ENCODE measurements at regions not wholly inside any gene's neighbourhood (a gene's known extent, or its start where the extent isn't known, plus 50 kb on each side); places are given as distances from the start of the nearest gene placed in this dataset.
"Not testable (repeated sequence)": the region's sequence is repeated elsewhere in the genome, so short reads cannot be mapped to it uniquely, and the experiment has no call there.

GRCh38 chr4:17020451-17020850 is 122.0 kb upstream of the LDB2 start:
- Histone ChIP-seq H3K4me1 (ENCODE audit: insufficient read depth, poor library complexity, severe bottlenecking) (no peaks in the 10 kb centered on the region), H3K36me3 (ENCODE audit: low read depth) (no peaks in the 10 kb centered on the region), H3K4me3 (ENCODE audit: severe bottlenecking) (no peak overlapping the region), H3K9me3 (ENCODE audit: severe bottlenecking) (no peaks in the 10 kb centered on the region), H3K27ac (ENCODE audit: poor library complexity, severe bottlenecking) (no peak overlapping the region), H3K27me3 (ENCODE audit: insufficient read depth, poor library complexity, severe bottlenecking) (no peaks in the 10 kb centered on the region)
- TF ChIP-seq, protein P1, sequence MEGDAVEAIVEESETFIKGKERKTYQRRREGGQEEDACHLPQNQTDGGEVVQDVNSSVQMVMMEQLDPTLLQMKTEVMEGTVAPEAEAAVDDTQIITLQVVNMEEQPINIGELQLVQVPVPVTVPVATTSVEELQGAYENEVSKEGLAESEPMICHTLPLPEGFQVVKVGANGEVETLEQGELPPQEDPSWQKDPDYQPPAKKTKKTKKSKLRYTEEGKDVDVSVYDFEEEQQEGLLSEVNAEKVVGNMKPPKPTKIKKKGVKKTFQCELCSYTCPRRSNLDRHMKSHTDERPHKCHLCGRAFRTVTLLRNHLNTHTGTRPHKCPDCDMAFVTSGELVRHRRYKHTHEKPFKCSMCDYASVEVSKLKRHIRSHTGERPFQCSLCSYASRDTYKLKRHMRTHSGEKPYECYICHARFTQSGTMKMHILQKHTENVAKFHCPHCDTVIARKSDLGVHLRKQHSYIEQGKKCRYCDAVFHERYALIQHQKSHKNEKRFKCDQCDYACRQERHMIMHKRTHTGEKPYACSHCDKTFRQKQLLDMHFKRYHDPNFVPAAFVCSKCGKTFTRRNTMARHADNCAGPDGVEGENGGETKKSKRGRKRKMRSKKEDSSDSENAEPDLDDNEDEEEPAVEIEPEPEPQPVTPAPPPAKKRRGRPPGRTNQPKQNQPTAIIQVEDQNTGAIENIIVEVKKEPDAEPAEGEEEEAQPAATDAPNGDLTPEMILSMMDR (IDR thresholded peaks at IDR 0.05; ENCODE audit: poor library complexity, severe bottlenecking), result no peak
- ATAC-seq (ENCODE audit: low read depth), result no peak
- DNase-seq (ENCODE audit: low spot score), result no peak

DNA sequence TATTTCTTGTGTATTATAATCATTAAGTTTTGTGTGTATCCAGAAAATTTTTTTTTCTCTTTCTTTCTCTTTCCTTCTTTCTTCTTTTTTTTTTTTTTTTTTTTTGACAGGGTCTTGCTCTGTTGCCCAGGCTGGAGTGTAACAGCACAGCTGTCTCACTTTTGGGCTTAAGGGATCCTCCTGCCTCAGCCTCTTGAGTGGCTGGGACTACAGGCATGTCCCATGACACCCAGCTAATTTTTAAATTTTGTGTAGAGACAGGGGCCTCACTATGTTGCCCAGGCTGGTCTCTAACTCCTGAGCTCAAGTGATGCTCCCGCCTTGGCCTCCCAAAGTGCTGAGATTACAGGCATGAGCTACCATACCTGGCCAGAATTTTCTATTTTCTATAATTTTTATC is 120.2 kb upstream of the LDB2 start:
- not testable (repeated sequence) for H3K27me3 ChIP-seq (ENCODE audit: insufficient read depth, poor library complexity, severe bottlenecking); H3K27ac ChIP-seq (ENCODE audit: poor library complexity, severe bottlenecking); DNase-seq (ENCODE audit: low spot score); H3K36me3 ChIP-seq (ENCODE audit: low read depth); ATAC-seq (ENCODE audit: low read depth); H3K4me3 ChIP-seq (ENCODE audit: severe bottlenecking); H3K9me3 ChIP-seq (ENCODE audit: severe bottlenecking); H3K4me1 ChIP-seq (ENCODE audit: insufficient read depth, poor library complexity, severe bottlenecking)

DNA sequence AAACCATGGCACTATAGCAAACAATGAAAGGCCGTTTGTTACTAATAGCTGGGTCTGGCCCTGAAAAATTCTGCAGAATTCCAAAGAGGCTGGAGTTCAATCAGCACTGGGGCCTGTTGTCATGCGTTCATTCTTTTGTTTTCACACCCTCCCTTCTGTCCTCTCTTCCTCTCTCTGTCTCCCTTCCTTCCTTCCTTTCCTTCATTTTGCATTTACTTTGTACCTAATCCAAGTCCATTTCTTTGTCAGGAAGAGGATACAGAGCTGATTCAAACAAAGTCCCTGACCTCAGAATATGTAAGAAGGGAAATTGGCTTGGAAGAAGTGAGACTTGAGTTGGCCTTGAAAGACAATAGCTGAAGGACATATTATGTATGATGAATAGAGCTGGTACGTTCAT is 119.6 kb upstream of the LDB2 start:
- H3K4me1 ChIP-seq (ENCODE audit: insufficient read depth, poor library complexity, severe bottlenecking), result no peaks in the 10 kb centered on the region
- no peaks in the 10 kb centered on the region for H3K27me3 ChIP-seq (ENCODE audit: insufficient read depth, poor library complexity, severe bottlenecking)
- H3K9me3 ChIP-seq (ENCODE audit: severe bottlenecking), result no peaks in the 10 kb centered on the region
- H3K36me3 ChIP-seq (ENCODE audit: low read depth), result no peaks in the 10 kb centered on the region
- ATAC-seq (ENCODE audit: low read depth) (no peak), DNase-seq (ENCODE audit: low spot score) (no peak)
- H3K4me3 ChIP-seq (ENCODE audit: severe bottlenecking), result no peak overlapping the region
- H3K27ac ChIP-seq (ENCODE audit: poor library complexity, severe bottlenecking), result no peak overlapping the region
- TF ChIP-seq, protein P1 (IDR thresholded peaks at IDR 0.05; ENCODE audit: poor library complexity, severe bottlenecking), result no peak

GRCh38 chr4:17013382-17014006 is 115.0 kb upstream of the LDB2 start:
- no peak overlapping the region for H3K4me3 ChIP-seq (ENCODE audit: severe bottlenecking)
- H3K36me3 ChIP-seq (ENCODE audit: low read depth), result no peaks in the 10 kb centered on the region
- H3K27me3 ChIP-seq (ENCODE audit: insufficient read depth, poor library complexity, severe bottlenecking), result no peaks in the 10 kb centered on the region
- H3K27ac ChIP-seq (ENCODE audit: poor library complexity, severe bottlenecking), result no peak overlapping the region
- TF ChIP-seq, protein P1 (IDR thresholded peaks at IDR 0.05; ENCODE audit: poor library complexity, severe bottlenecking), result no peak
- DNase-seq (ENCODE audit: low spot score) (no peak), ATAC-seq (ENCODE audit: low read depth) (no peak)
- no peaks in the 10 kb centered on the region for H3K4me1 ChIP-seq (ENCODE audit: insufficient read depth, poor library complexity, severe bottlenecking)
- H3K9me3 ChIP-seq (ENCODE audit: severe bottlenecking), result no peaks in the 10 kb centered on the region

- no peaks in the 10 kb centered on the region for H3K27me3 ChIP-seq (ENCODE audit: insufficient read depth, poor library complexity, severe bottlenecking)
- no peak overlapping the region for H3K4me3 ChIP-seq (ENCODE audit: severe bottlenecking)
- ATAC-seq (ENCODE audit: low read depth) (no peak), DNase-seq (ENCODE audit: low spot score) (no peak)
- no peaks in the 10 kb centered on the region for H3K4me1 ChIP-seq (ENCODE audit: insufficient read depth, poor library complexity, severe bottlenecking)
- no peaks in the 10 kb centered on the region for H3K36me3 ChIP-seq (ENCODE audit: low read depth)
- no peak overlapping the region for H3K27ac ChIP-seq (ENCODE audit: poor library complexity, severe bottlenecking)
- no peaks in the 10 kb centered on the region for H3K9me3 ChIP-seq (ENCODE audit: severe bottlenecking)
- TF ChIP-seq, protein P1 (IDR thresholded peaks at IDR 0.05; ENCODE audit: poor library complexity, severe bottlenecking), result no peak
Measured at GRCh38 chr4:17012451-17012850, 114.0 kb upstream of the LDB2 start.

All from RWPE2 (cell line).